NCI-H1694 treated with DMSO at 0.1 percent for 48 hours (cell line): ENCODE measurements at regions not wholly inside any gene's neighbourhood (a gene's known extent, or its start where the extent isn't known, plus 50 kb on each side); places are given as distances from the start of the nearest gene placed in this dataset.

ENCODE experiments used
- DNase-seq: peaks from one replicate; lab custom pipeline; 2025; lab: John Stamatoyannopoulos, UW

GRCh38 chr4:107248571-107248970 is 212.5 kb upstream of the DKK2 start:
- DNase-seq = no peak

DNA sequence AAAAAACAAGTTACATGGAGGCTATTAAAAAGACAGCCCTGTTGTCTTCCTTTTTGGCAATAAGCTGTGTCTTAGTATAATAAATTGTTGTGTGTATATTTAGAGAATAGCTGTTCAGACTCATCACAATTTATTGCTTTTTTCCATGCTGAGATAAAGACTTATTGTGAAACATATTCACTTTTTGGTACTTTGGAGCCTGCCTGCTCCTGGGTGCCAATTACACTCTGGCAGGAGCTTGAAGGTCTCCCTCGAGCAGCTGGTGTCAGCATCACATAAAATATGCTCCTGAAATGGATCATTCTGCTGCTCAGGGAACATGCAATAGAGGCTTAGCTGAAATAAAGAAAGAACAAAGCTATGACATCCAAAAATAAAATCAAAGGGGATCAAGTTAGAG is 211.6 kb upstream of the DKK2 start:
- no peak for DNase-seq

DNA sequence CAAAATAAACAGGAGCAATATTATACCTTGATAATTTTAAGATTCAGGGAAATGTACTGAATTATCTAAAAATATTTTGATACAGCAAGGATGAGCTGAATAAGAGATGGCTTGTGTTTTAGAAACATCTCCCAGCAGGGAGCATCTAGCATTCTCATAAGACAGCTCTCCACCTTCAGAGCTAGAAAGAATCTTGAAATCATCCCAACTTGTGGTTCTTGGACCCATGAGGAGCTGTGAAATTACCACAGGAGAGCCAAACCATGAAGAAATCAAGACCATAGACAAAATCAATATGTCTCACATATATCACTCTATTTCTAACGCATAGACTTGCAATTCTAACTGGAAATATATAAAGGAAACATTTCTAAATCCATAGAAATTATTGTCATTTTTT is 210.6 kb upstream of the DKK2 start:
- no peak for DNase-seq

- DNase-seq = no peak
These were observed 207.1 kb upstream of the DKK2 start for GRCh38 chr4:107243141-107243781.

- no peak for DNase-seq
These were observed 184.9 kb upstream of the DKK2 start for GRCh38 chr4:107220976-107221375.

DNA sequence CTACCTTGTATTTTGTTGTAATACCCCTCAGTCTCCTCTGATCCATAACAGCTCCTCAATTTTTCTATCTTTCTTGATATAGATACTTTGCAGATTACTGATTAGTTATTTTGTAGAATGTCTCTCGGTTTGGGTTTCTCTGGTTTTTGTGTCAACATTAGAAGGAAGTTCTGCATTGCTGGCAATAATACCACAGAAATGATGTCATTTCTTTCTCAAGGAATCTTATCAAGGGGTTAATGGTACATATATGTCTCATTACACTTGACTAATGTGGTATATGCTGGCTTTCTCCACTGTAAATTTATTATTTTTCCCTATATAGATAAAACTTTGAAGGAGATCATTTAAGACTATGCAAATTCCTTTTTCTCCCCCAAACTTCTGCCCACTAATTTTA is 183.6 kb upstream of the DKK2 start:
- no peak for DNase-seq

GRCh38 chr4:107216379-107216778 is 180.3 kb upstream of the DKK2 start:
- no peak for DNase-seq

DNA sequence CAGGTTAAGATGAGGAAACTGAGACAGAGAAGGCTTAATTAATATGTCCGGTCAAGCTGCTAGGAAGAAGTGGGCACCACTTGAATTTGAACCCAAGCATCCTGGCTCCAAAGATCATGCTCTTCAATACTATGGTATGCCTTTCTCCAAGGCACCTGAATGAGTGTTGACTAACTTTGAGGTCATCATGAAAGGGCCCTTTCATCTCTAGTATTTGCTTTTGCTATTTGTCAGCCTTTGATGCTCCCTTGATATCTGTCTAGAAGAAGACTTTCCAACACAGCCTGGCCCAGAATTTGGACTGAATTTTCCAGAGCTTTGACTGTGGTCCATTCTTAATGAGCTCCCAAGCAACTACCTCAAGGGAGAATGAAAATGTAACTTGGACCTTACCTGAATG is 179.1 kb upstream of the DKK2 start:
- no peak for DNase-seq

- no peak for DNase-seq
These were observed 177.8 kb upstream of the DKK2 start for GRCh38 chr4:107213880-107214279.

- no peak for DNase-seq
These were observed 177.3 kb upstream of the DKK2 start for GRCh38 chr4:107213410-107213809.

DNA sequence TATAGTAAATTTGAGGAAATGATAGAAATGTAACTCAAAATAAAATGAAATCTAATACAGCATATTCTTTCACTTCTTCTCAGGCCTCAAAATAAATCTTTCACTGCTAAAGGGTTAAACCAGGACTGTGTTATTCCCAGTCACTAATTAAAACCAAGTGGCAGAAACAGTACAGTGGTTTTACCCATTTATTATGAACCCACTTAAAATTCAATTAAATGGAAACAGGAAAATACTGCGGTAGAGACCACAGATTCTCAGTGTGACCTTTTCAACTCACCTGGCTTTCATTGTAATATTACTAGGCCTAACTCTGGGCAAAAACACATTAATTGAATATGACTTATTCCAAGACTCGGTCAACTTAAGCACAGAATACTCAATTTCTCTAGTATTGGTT is 176.5 kb upstream of the DKK2 start:
- no peak for DNase-seq

GRCh38 chr4:107210450-107211239 is 174.5 kb upstream of the DKK2 start:
- DNase-seq = no peak

GRCh38 chr4:107203733-107204132 is 167.6 kb upstream of the DKK2 start:
- no peak for DNase-seq

GRCh38 chr4:107202744-107203143 is 166.6 kb upstream of the DKK2 start:
- no peak for DNase-seq

- no peak for DNase-seq
These were observed 161.0 kb upstream of the DKK2 start for GRCh38 chr4:107197121-107197520.

DNA sequence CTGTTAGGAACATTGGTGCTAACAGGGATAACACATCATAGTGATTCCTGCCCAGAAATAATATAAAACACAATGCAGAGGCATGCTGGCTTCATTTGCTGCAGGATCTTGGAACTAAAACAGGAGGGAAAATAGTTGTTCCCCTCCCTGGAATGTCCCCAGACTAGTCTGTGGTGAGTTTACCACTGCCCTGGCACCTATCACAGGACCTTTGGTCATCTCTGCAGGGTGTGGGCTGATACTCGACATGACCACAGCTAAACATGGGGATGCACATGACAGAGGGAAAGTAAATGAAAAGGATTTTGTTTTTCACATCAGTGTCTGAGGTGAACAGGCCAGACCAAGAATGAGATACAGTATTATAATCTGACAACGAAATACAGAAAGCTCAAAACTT is 160.2 kb upstream of the DKK2 start:
- no peak for DNase-seq

DNA sequence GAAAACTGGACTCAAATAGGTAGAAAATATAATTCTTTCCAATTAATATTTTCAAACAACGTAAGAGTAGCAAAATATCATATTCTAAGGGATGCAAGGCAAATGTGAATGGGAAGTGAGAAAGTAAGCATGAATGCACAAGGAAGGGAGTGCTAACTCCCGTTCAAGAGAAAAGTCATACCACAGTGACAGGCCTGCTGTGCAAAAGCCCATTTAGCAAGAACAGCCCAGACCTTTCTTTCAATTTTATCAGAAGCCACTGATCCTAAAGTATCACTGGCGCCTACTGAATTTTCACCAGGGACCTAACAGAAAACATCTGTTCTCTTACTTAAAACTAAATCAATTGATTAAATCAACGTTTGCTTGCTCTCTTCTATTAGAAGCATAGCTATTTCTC is 157.9 kb upstream of the DKK2 start:
- no peak for DNase-seq

DNA sequence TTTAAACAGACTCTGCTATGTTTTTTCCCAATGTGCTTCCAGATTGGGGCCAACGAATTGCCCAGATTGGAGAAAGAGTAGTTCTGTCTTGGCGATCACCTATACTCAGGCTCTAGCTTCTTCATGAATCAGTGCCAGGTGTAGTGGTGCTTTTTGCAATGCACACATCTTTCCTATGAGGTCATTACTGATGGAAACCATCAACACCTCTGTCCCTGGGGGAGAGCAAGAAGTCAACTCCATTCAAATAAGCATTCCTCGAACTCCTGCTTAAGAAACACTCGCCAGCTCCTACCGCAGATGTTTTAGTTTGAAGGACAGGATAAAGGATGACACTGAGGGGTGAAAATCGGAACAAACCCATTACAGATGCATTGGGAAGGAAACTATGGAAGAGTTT is 156.5 kb upstream of the DKK2 start:
- no peak for DNase-seq

- DNase-seq = no peak
These were observed 151.0 kb upstream of the DKK2 start for GRCh38 chr4:107187091-107187490.

- DNase-seq = peak; percentile 46
These were observed 147.2 kb upstream of the DKK2 start for GRCh38 chr4:107183155-107183774.

GRCh38 chr4:107182347-107182746 is 146.2 kb upstream of the DKK2 start:
- DNase-seq = no peak

- no peak for DNase-seq
These were observed 130.8 kb upstream of the DKK2 start for GRCh38 chr4:107166873-107167450.

GRCh38 chr4:107166181-107166580 is 130.1 kb upstream of the DKK2 start:
- no peak for DNase-seq
